Mesenchymal stem cell (in vitro differentiated cells and primary cell): ENCODE measurements at regions not wholly inside any gene's neighbourhood (a gene's known extent, or its start where the extent isn't known, plus 50 kb on each side); places are given as distances from the start of the nearest gene placed in this dataset.

Experiments used
- DNase-seq: peaks from one replicate; pipeline ENCODE4 v3.0.0-alpha.2; 2013
- H2AFZ ChIP-seq: one replicate; pipeline ENCODE4 v1.6.1; 2013; ENCODE audit warnings: low read depth, mild to moderate bottlenecking, control low read depth, inconsistent platforms, low read length, moderate library complexity
- H2AK5ac ChIP-seq: 2 replicates; pipeline ENCODE4 v1.6.1; 2013; ENCODE audit warnings: low read length, moderate library complexity, mild to moderate bottlenecking, inconsistent platforms; ENCODE audit not compliant: severe bottlenecking
- H2BK120ac ChIP-seq: one replicate; pipeline ENCODE4 v1.6.1; 2013; ENCODE audit warnings: low read depth, mild to moderate bottlenecking, inconsistent platforms, low read length, moderate library complexity
- H2BK12ac ChIP-seq, 2 experiments: one replicate each; pipeline ENCODE4 v1.6.1; 2013; ENCODE audit warnings: inconsistent platforms in 2 of 2, low read length in 2 of 2, mild to moderate bottlenecking in 2 of 2, moderate library complexity in 2 of 2, control low read depth in 1 of 2
- H2BK15ac ChIP-seq: one replicate; pipeline ENCODE4 v1.6.1; 2013; ENCODE audit warnings: mild to moderate bottlenecking, low read depth, inconsistent platforms; ENCODE audit not compliant: poor library complexity, severe bottlenecking
- H2BK5ac ChIP-seq: 2 replicates; pipeline ENCODE4 v1.6.1; 2013; ENCODE audit warnings: low read depth, mild to moderate bottlenecking, low read length, control low read depth, inconsistent platforms; ENCODE audit not compliant: poor library complexity, severe bottlenecking
- H3K14ac ChIP-seq, 2 experiments: one replicate each; pipeline ENCODE4 v1.6.1; 2013; ENCODE audit warnings: inconsistent platforms in 2 of 2, low read length in 2 of 2, control low read depth in 1 of 2, mild to moderate bottlenecking in 1 of 2, moderate library complexity in 1 of 2
- H3K18ac ChIP-seq, 2 experiments: one replicate each; pipeline ENCODE4 v1.6.1; 2013; ENCODE audit warnings: inconsistent platforms in 2 of 2, low read length in 2 of 2, control low read depth in 1 of 2, low read depth in 1 of 2, mild to moderate bottlenecking in 1 of 2
- H3K23ac ChIP-seq, 2 experiments: one replicate each; pipeline ENCODE4 v1.6.1; 2013; ENCODE audit warnings: inconsistent platforms in 2 of 2, low read length in 2 of 2, mild to moderate bottlenecking in 2 of 2, moderate library complexity in 2 of 2, control low read depth in 1 of 2
- H3K27ac ChIP-seq: 2 replicates; pipeline ENCODE4 v1.5.1; 2013; ENCODE audit warnings: mild to moderate bottlenecking, moderate library complexity, low read length, control low read depth, inconsistent platforms; ENCODE audit not compliant: poor library complexity, severe bottlenecking
- H3K27me3 ChIP-seq, 2 experiments: 2 replicates each; pipeline versions ENCODE4 v1.6.1 to v1.7.0; 2013; ENCODE audit warnings: low read length in 2 of 2, mild to moderate bottlenecking in 2 of 2, moderate library complexity in 2 of 2, control low read depth in 1 of 2, inconsistent platforms in 1 of 2; ENCODE audit not compliant: control insufficient read depth in 1 of 2, insufficient read depth in 1 of 2
- H3K36me3 ChIP-seq, 2 experiments: 2 replicates each; pipeline versions ENCODE4 v1.6.1 to v1.7.0; 2013; ENCODE audit warnings: low read length in 2 of 2, control low read depth in 1 of 2, inconsistent platforms in 1 of 2, low read depth in 1 of 2, mild to moderate bottlenecking in 1 of 2; ENCODE audit not compliant: insufficient read depth in 2 of 2, control insufficient read depth in 1 of 2
- H3K4ac ChIP-seq, 2 experiments: one replicate each; pipeline ENCODE4 v1.6.1; 2013; ENCODE audit warnings: inconsistent platforms in 2 of 2, low read length in 2 of 2, mild to moderate bottlenecking in 2 of 2, moderate library complexity in 2 of 2, control low read depth in 1 of 2, low read depth in 1 of 2
- H3K4me1 ChIP-seq: 2 replicates; pipeline ENCODE4 v1.6.1; 2013; ENCODE audit warnings: low read depth, low read length, control low read depth; ENCODE audit not compliant: control insufficient read depth, insufficient read depth
- H3K4me2 ChIP-seq: 2 replicates; pipeline ENCODE4 v1.6.1; 2013; ENCODE audit warnings: low read length, mild to moderate bottlenecking, inconsistent platforms; ENCODE audit not compliant: poor library complexity, severe bottlenecking
- H3K4me3 ChIP-seq, 2 experiments: 2 replicates each; pipeline versions ENCODE4 v1.5.1 to v1.7.0; 2013; ENCODE audit warnings: low read length in 2 of 2, mild to moderate bottlenecking in 2 of 2, control low read depth in 1 of 2, low read depth in 1 of 2; ENCODE audit not compliant: insufficient read depth in 1 of 2
- H3K79me1 ChIP-seq: replicated peaks from 2 replicates; pipeline ENCODE4 v1.6.1; 2013; ENCODE audit warnings: mild to moderate bottlenecking, control low read depth, low read length, inconsistent platforms; ENCODE audit not compliant: poor library complexity, severe bottlenecking
- H3K9ac ChIP-seq: 2 replicates; pipeline ENCODE4 v1.7.0; 2013; ENCODE audit warnings: mild to moderate bottlenecking, low read length, moderate library complexity
- H3K9me3 ChIP-seq: 2 replicates; pipeline ENCODE4 v1.7.0; 2013; ENCODE audit warnings: mild to moderate bottlenecking, low read length; ENCODE audit not compliant: control insufficient read depth
- H4K8ac ChIP-seq: one replicate; pipeline ENCODE4 v1.6.1; 2013; ENCODE audit warnings: inconsistent platforms, mild to moderate bottlenecking, low read length, moderate library complexity
- H4K91ac ChIP-seq: one replicate; pipeline ENCODE4 v1.6.1; 2013; ENCODE audit warnings: mild to moderate bottlenecking, low read length, inconsistent platforms
- WGBS: methylation state at CpG from one replicate; pipeline ENCODE4 v1.1.7; 2013; ENCODE audit warnings: mixed read lengths; 5-methylcytosine and 5-hydroxymethylcytosine counted together

DNA sequence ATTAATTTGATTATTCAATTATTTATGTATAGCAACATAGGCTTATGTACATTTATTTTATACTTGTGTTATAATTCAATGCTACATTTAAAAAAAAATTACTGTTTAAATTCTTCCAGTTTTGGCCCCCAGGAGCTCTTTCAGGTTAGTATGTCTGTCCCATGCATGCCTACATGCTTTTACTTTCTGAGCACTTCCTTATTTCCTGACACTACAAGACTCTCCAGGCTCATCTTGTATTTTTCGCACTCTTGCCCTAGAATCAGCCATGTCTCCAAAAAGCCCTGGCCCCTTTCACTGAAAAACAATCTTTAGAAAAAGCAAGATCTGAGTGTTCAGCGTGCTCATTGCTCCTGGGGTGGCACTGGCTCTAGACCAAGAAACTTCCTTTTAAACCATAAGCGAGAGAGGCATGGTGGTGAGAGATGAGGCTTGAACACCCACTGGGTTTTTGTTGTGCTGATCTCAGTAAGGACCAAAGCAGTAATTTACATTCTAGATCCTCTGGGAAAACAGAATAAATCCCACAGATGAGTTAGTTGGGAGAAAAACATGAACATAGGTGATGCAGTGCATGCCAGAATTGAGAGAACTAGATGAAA lies 95.0 kb downstream of the SLC30A10 start:
- Histone ChIP-seq H3K4me1 (no peaks in the 10 kb centered on the region), H3K9me3 (no peaks in the 10 kb centered on the region), H4K8ac (no peak overlapping the region), H3K27ac (no peak overlapping the region), H3K4ac (no peak overlapping the region), H3K23ac (no peak overlapping the region), H2AFZ (no peak overlapping the region), H2BK12ac (no peak overlapping the region), H3K14ac (no peak overlapping the region), H3K4me2 (no peak overlapping the region), H3K18ac (no peak overlapping the region), H3K27me3 (peaks cover 7 to 26% of the 10 kb centered on the region in 2 experiments), H2BK120ac (no peak overlapping the region), H3K4me3 (no peak overlapping the region), H3K9ac (no peak overlapping the region), H3K36me3 (no peaks in the 10 kb centered on the region), H4K91ac (no peak overlapping the region), H2BK5ac (no peak overlapping the region), H2BK15ac (no peak overlapping the region), H3K79me1 (no peaks in the 10 kb centered on the region), H2AK5ac (no peak overlapping the region)
- no peak for DNase-seq
- 80% methylated on average over 3 of the region's 3 CpGs for WGBS

DNA sequence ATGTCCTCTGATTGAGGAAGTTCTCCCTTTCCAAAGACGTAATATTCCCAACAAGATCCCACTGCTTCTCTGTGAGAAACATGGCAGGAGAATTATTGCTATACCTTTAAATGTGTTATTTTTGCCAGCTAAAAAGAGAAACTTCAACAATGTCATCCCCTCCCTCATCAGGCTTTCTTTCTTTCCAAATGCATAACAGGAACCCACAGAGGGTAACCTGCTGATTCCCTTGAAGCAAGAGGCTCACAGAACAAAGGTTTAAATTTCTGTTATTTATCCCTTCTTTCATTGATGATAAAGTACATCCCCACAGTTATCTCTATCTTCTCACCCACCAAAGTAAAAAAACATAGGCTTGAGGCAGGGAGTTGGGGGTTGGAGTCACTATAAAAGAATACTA lies 102.1 kb downstream of the SLC30A10 start:
- H3K18ac ChIP-seq = no peak overlapping the region
- no peaks in the 10 kb centered on the region for H3K4me1 ChIP-seq
- no CpG with 5 or more reads among the region's 1 CpG for WGBS

DNA sequence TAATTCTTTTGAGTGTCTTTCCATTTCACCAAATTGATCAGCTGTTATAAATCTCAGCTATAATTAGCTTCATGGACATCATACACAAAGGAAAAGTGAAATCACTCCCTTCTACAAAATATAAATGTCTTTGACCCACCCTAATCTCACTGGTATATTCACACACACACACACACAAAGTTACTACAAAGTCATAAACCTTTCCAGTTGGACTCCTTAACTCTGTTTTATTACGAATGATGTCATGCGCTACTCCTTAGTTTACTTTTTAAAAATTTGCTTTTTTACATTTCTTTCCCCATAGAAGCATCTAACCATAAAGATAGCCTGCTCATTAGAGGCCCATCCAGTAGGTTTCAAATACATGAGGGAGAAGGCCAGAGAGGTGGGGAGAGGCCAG lies 103.0 kb downstream of the SLC30A10 start:
- Histone ChIP-seq H3K36me3 (no peaks in the 10 kb centered on the region), H2BK5ac (no peak overlapping the region), H3K27ac (no peak overlapping the region), H3K9me3 (peaks cover 4% of the 10 kb centered on the region), H2BK120ac (no peak overlapping the region), H3K9ac (no peak overlapping the region), H3K4me2 (no peak overlapping the region), H3K14ac (no peak overlapping the region), H2AFZ (no peak overlapping the region), H4K8ac (no peak overlapping the region), H3K18ac (no peak overlapping the region), H2BK15ac (no peak overlapping the region), H3K4me1 (no peaks in the 10 kb centered on the region), H4K91ac (no peak overlapping the region), H2BK12ac (no peak overlapping the region), H3K79me1 (no peaks in the 10 kb centered on the region), H2AK5ac (no peak overlapping the region), H3K27me3 (no peaks in the 10 kb centered on the region), H3K23ac (no peak overlapping the region), H3K4ac (no peak overlapping the region), H3K4me3 (no peak overlapping the region)
- WGBS = 100% methylated on average over 2 of the region's 2 CpGs
- DNase-seq = no peak

More for the DNA sequence above, 102.1 kb downstream of the SLC30A10 start:
- Histone ChIP-seq H3K4ac (no peak overlapping the region), H3K27me3 (no peaks in the 10 kb centered on the region), H4K8ac (no peak overlapping the region), H2BK15ac (no peak overlapping the region), H3K27ac (no peak overlapping the region), H3K79me1 (no peaks in the 10 kb centered on the region), H2BK5ac (no peak overlapping the region), H3K4me3 (no peak overlapping the region), H3K23ac (no peak overlapping the region), H3K9me3 (peaks cover 4% of the 10 kb centered on the region), H2BK120ac (no peak overlapping the region), H2BK12ac (no peak overlapping the region), H3K14ac (no peak overlapping the region), H4K91ac (no peak overlapping the region), H3K36me3 (no peaks in the 10 kb centered on the region), H2AFZ (no peak overlapping the region), H3K9ac (no peak overlapping the region), H2AK5ac (no peak overlapping the region), H3K4me2 (no peak overlapping the region)
- no peak for DNase-seq

DNA sequence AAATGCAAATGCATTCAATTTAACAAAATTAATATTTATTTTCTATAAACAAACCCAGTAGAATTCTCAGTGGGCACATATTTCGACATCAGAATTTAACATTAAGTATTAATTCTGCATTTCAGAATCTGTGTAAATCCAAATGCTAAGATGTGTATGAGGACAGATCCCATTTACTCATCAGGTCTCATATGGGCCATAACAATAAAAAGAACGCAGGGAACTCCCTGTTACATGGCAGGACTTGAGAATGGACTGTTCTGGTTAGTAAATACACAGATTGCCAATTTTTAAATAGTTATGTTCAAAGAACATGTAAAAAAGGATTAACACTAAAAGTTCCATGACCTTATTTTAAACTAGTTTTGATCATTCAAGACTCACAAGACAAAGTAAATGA lies 104.0 kb downstream of the SLC30A10 start:
- no peak overlapping the region for H2BK15ac ChIP-seq
- no peak overlapping the region for H4K91ac ChIP-seq
- H3K27ac ChIP-seq = no peak overlapping the region
- no peak overlapping the region for H3K9ac ChIP-seq
- no CpG with 5 or more reads among the region's 2 CpGs for WGBS
- no peaks in the 10 kb centered on the region for H3K36me3 ChIP-seq
- no peak overlapping the region for H3K18ac ChIP-seq
- H2AK5ac ChIP-seq = no peak overlapping the region
- no peak overlapping the region for H2BK12ac ChIP-seq
- H3K79me1 ChIP-seq = no peaks in the 10 kb centered on the region
- H2BK120ac ChIP-seq = no peak overlapping the region
- no peaks in the 10 kb centered on the region for H3K4me1 ChIP-seq
- no peak overlapping the region for H4K8ac ChIP-seq
- H2AFZ ChIP-seq = no peak overlapping the region
- H3K27me3 ChIP-seq = peaks cover 0 to under 1% of the 10 kb centered on the region in 2 experiments
- H3K4me3 ChIP-seq = no peak overlapping the region
- no peak overlapping the region for H3K23ac ChIP-seq
- no peak for DNase-seq
- no peak overlapping the region for H3K4ac ChIP-seq
- no peak overlapping the region for H3K4me2 ChIP-seq
- H2BK5ac ChIP-seq = no peak overlapping the region
- H3K9me3 ChIP-seq = peaks cover 4% of the 10 kb centered on the region
- H3K14ac ChIP-seq = no peak overlapping the region
